SJSA1 (cell line): ENCODE measurements at regions not wholly inside any gene's neighbourhood (a gene's known extent, or its start where the extent isn't known, plus 50 kb on each side); places are given as distances from the start of the nearest gene placed in this dataset.
A peak's percentile ranks its signal among the peaks of the same experiment; 100 is the strongest.

ENCODE experiments used
- DNase-seq, 2 experiments: peaks; one replicate each; pipeline ENCODE4 v3.0.0-alpha.2; 2015 to 2020; ENCODE audit warnings: low spot score in 2 of 2, low read depth in 1 of 2
- H3K27ac ChIP-seq: fragments of 250-450 bp; sonication (Bioruptor Pico); 2 replicates; pipeline ENCODE4 v1.5.1; 2020; ENCODE audit warnings: mild to moderate bottlenecking, moderate library complexity
- H3K27me3 ChIP-seq: fragments of 250-450 bp; sonication (Bioruptor Pico); replicated peaks from 2 replicates; pipeline ENCODE4 v1.5.1; 2020; ENCODE audit warnings: mild to moderate bottlenecking, moderate library complexity
- H3K36me3 ChIP-seq: fragments of 250-450 bp; sonication (Bioruptor Pico); 2 replicates; pipeline ENCODE4 v1.5.1; 2020; ENCODE audit warnings: mild to moderate bottlenecking
- H3K4me1 ChIP-seq: fragments of 250-450 bp; sonication (Bioruptor Pico); replicated peaks from 2 replicates; pipeline ENCODE4 v1.6.1; 2021; ENCODE audit warnings: mild to moderate bottlenecking
- H3K4me3 ChIP-seq: fragments of 250-450 bp; sonication (Bioruptor Pico); 2 replicates; pipeline ENCODE4 v1.5.1; 2020; ENCODE audit warnings: mild to moderate bottlenecking
- H3K9me3 ChIP-seq: fragments of 250-450 bp; sonication (Bioruptor Pico); replicated peaks from 2 replicates; pipeline ENCODE4 v1.5.1; 2020; ENCODE audit warnings: mild to moderate bottlenecking

GRCh38 chr2:37489536-37489935 lies 145.1 kb downstream of the QPCT start:
- H3K27ac ChIP-seq: no peak overlapping the region
- no peaks in the 10 kb centered on the region for H3K4me1 ChIP-seq
- no peak for DNase-seq
- H3K36me3 ChIP-seq: no peaks in the 10 kb centered on the region
- H3K9me3 ChIP-seq: no peaks in the 10 kb centered on the region; the same call in 1 of the 2 replicates
- H3K4me3 ChIP-seq: no peak overlapping the region
- H3K27me3 ChIP-seq: no peaks in the 10 kb centered on the region

DNA sequence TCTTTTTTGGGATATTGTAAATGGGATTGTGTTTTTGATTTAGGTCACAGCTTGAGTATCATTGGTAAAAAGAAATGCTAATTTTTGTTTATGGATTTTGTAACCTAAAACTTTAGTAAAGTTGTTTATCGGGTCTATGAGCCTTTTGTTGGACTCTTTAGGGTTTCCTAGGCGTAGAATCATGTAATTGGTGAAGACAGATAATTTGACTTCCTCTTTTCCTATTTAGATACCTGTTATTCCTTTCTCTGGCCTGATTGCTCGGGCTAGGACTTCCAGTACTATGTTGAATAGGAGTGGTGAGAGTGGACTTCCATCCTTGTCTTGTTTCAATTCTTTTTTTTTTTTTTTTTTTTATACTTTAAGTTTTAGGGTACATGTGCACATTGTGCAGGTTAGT lies 149.0 kb downstream of the QPCT start:
- no peaks in the 10 kb centered on the region for H3K9me3 ChIP-seq
- H3K4me3 ChIP-seq: no peak overlapping the region
- no peaks in the 10 kb centered on the region for H3K4me1 ChIP-seq
- no peak overlapping the region for H3K27ac ChIP-seq
- DNase-seq: no peak
- no peaks in the 10 kb centered on the region for H3K27me3 ChIP-seq
- H3K36me3 ChIP-seq: no peaks in the 10 kb centered on the region

- Histone ChIP-seq H3K27me3 (no peaks in the 10 kb centered on the region), H3K4me1 (peaks cover 11% of the 10 kb centered on the region), H3K36me3 (no peaks in the 10 kb centered on the region), H3K27ac (no peak overlapping the region), H3K9me3 (no peaks in the 10 kb centered on the region), H3K4me3 (no peak overlapping the region)
- DNase-seq: no peak
Observed at GRCh38 chr2:37499113-37499512, 154.7 kb downstream of the QPCT start.

GRCh38 chr2:37500031-37500430 lies 155.6 kb downstream of the QPCT start:
- Histone ChIP-seq H3K9me3 (no peaks in the 10 kb centered on the region), H3K27me3 (no peaks in the 10 kb centered on the region), H3K27ac (no peak overlapping the region), H3K36me3 (no peaks in the 10 kb centered on the region), H3K4me3 (no peak overlapping the region), H3K4me1 (peaks cover 11% of the 10 kb centered on the region)
- peak in 1 of 2 experiments; percentile 30 for DNase-seq

- Histone ChIP-seq H3K9me3 (no peaks in the 10 kb centered on the region), H3K27me3 (no peaks in the 10 kb centered on the region), H3K4me1 (peaks cover 12% of the 10 kb centered on the region), H3K4me3 (no peak overlapping the region), H3K27ac (no peak overlapping the region), H3K36me3 (no peaks in the 10 kb centered on the region)
- no peak for DNase-seq
Observed at GRCh38 chr2:37501113-37501512, 156.7 kb downstream of the QPCT start.

DNA sequence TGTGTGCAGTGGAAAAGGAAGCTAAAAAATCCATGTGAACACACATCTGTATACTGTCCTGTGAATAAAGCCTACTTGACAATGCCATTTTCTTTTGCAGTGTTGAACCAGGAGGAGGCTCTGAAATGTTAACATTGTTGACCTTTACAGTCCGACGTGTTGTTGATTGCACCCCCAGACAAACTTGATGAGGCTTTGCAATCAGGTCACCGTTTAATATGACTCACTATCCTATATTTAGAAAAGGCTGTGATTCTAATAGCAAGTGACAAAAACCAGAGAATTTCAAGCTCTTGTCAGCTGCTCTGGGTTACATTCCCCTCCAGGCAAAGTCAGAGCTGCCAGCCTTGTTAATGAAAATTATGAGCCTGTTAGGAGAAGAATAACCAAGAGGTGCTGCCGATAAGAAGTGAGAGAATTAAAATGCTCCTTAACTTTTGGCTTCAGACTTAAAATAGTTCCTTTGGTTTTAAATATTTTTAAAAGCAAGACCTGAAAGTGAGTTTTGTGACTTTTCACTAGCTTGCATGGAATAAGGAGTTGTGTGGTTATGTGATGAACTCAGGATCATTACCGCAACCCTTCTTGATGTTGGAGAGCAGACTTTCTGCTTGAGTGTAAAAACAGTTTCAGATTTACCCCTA lies 162.1 kb downstream of the QPCT start:
- H3K4me3 ChIP-seq: no peak overlapping the region
- no peaks in the 10 kb centered on the region for H3K27me3 ChIP-seq
- H3K27ac ChIP-seq: peak overlapping the region; percentile 15

GRCh38 chr2:37507051-37507410 lies 162.6 kb downstream of the QPCT start:
- no peak overlapping the region for H3K27ac ChIP-seq
- no peaks in the 10 kb centered on the region for H3K9me3 ChIP-seq
- no peak for DNase-seq
- H3K4me3 ChIP-seq: no peak overlapping the region
- no peaks in the 10 kb centered on the region for H3K36me3 ChIP-seq
- H3K4me1 ChIP-seq: peaks cover 23% of the 10 kb centered on the region
- no peaks in the 10 kb centered on the region for H3K27me3 ChIP-seq

More for the DNA sequence above, 162.1 kb downstream of the QPCT start:
- H3K9me3 ChIP-seq: no peaks in the 10 kb centered on the region
- peak in 1 of 2 experiments; percentile 28 for DNase-seq
- H3K4me1 ChIP-seq: peaks cover 23% of the 10 kb centered on the region
- no peaks in the 10 kb centered on the region for H3K36me3 ChIP-seq

DNA sequence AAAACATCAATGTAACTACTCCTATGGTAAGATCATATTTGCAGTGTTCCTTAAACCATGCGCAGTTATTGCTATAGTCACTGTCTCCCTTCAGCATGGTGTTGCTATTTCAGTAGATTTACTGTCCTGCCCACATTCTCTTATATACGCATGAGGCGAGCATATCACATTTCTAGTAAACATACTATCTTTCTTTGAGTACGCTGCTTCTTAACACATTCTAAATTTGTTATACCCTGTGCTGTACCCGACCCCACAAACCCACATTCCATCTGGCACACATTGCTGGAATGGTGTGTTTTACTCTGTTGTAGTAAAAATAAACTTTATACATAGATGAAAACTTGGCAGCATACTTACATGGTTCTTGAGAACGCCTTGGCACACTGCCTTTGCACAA lies 163.3 kb downstream of the QPCT start:
- Histone ChIP-seq H3K36me3 (no peaks in the 10 kb centered on the region), H3K4me1 (peaks cover 23% of the 10 kb centered on the region), H3K4me3 (no peak overlapping the region), H3K27ac (no peak overlapping the region), H3K27me3 (no peaks in the 10 kb centered on the region), H3K9me3 (no peaks in the 10 kb centered on the region)
- peak in 1 of 2 experiments; percentile 29 for DNase-seq

DNA sequence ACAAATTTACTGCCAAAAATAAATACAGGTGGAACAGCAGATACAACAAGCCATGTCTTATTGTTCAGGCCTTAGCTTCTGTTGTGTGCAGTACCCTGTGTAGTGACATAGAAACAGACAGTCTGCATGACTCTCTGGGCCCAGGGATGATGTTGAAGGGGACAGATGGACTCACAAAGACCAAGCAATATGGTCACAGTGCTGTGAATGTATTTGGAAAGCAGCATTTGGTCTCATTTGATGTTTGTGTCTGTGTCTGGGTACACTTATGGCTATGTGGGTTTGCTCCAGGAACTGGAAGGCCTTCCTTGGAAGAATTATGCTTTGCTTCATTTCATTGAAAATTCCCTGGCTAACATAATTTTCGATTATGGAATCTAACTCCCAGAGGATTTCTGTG lies 158.5 kb downstream of the CDC42EP3 start:
- no peaks in the 10 kb centered on the region for H3K27me3 ChIP-seq
- no peak overlapping the region for H3K27ac ChIP-seq
- H3K36me3 ChIP-seq: no peaks in the 10 kb centered on the region
- DNase-seq: no peak
- no peak overlapping the region for H3K4me3 ChIP-seq
- H3K9me3 ChIP-seq: no peaks in the 10 kb centered on the region
- peaks cover 3% of the 10 kb centered on the region; the same call in 1 of the 2 replicates for H3K4me1 ChIP-seq

GRCh38 chr2:37523814-37524362 lies 147.6 kb downstream of the CDC42EP3 start:
- Histone ChIP-seq H3K9me3 (no peaks in the 10 kb centered on the region), H3K4me1 (no peaks in the 10 kb centered on the region), H3K4me3 (no peak overlapping the region), H3K36me3 (no peaks in the 10 kb centered on the region), H3K27me3 (no peaks in the 10 kb centered on the region), H3K27ac (no peak overlapping the region)
- DNase-seq: no peak

- Histone ChIP-seq H3K4me1 (no peaks in the 10 kb centered on the region), H3K36me3 (no peaks in the 10 kb centered on the region), H3K27ac (no peak overlapping the region), H3K9me3 (no peaks in the 10 kb centered on the region), H3K4me3 (no peak overlapping the region), H3K27me3 (no peaks in the 10 kb centered on the region)
- no peak for DNase-seq
Observed at GRCh38 chr2:37526323-37526722, 145.1 kb downstream of the CDC42EP3 start.

DNA sequence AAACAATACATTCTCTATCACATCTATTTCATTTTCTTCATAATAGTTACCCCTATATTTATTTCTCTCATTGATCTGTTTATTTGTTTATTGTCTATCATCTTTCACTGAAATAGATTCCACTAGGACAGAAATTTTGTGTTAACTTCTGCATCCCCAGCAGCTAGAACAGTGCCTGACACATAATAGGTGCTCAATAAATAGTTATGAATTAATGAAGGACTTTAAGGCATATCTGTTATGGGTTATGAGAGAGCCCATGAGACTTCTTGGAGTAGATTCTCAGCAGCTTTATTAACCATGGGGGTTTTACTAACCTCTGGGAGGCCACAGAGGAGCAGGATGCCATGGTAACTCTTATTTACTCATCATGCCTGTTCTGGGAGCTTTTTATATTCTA lies 144.6 kb downstream of the CDC42EP3 start:
- Histone ChIP-seq H3K4me1 (no peaks in the 10 kb centered on the region), H3K27ac (no peak overlapping the region), H3K27me3 (no peaks in the 10 kb centered on the region), H3K36me3 (no peaks in the 10 kb centered on the region), H3K4me3 (no peak overlapping the region), H3K9me3 (no peaks in the 10 kb centered on the region)
- no peak for DNase-seq

DNA sequence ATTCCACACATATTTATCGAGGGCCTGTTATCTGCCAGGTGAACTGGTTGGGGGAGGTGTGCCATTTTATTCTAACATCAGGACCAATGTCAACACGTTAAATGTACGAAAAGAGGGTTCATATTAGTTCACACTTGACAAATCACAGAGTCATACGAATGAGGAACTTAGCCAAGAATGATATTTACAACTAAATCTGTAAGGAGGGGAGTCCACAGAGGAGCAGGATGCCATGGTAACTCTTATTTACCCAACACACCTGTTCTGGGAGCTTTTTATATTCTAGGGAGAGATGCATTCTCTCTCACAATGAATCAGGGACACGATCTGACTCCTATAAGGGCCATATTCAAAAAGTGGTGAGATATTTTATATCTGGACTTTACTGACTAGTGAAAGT lies 144.1 kb downstream of the CDC42EP3 start:
- H3K4me1 ChIP-seq: no peaks in the 10 kb centered on the region
- no peaks in the 10 kb centered on the region for H3K9me3 ChIP-seq
- DNase-seq: no peak
- H3K27ac ChIP-seq: no peak overlapping the region
- no peaks in the 10 kb centered on the region for H3K27me3 ChIP-seq
- no peak overlapping the region for H3K4me3 ChIP-seq
- H3K36me3 ChIP-seq: no peaks in the 10 kb centered on the region

DNA sequence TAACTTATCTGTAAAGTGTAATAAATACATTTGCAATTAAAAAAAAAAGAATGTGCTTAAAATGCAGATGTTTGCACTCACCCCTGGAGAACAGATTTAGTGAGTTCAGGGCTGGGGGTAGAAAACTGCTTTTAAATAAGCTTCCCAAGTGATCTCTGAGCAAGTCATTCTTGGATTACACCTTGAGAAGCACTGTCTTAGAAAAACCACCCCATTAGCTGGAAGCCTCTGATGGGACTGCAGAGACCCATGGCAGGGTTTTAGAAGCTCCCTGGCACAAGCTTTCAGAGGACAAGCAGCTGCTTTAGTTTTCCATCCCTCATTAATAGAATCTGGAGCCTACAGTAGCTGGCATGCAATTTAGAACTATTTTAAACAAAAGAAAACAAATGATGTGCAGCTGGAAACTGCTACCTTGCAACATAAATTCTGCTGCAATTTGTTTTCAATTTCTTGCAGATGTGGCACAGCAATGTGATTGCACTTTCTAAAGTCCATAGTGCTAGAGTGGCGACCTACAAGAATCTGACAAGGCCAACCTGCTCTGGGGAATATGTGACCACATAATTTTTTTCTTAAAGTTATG lies 141.5 kb downstream of the CDC42EP3 start:
- DNase-seq: no peak

More for the DNA sequence above, 141.5 kb downstream of the CDC42EP3 start:
- H3K9me3 ChIP-seq: no peaks in the 10 kb centered on the region
- no peaks in the 10 kb centered on the region for H3K36me3 ChIP-seq
- no peaks in the 10 kb centered on the region for H3K27me3 ChIP-seq
- H3K27ac ChIP-seq: no peak overlapping the region
- no peaks in the 10 kb centered on the region for H3K4me1 ChIP-seq
- H3K4me3 ChIP-seq: no peak overlapping the region
